ENCODE measurements at regions not wholly inside any gene's neighbourhood (a gene's known extent, or its start where the extent isn't known, plus 50 kb on each side); places are given as distances from the start of the nearest gene placed in this dataset.

DNA sequence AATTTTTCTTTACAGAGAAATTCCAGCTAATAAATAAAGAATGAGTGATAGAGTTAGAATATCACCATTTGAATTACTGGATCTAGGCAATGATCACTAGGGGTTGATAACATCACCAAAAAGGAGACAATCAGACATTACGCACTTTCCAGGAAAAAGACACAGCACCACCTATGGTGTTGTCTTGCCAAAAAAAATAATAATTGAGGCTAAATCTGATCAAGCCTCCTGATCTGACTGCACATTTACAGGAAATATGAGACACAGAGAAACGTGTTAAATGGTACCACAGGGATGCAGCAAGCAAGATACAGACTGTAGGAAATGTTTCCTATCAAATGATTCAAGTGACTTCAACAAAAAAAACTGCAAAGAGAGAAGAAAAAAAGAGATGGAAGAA is 92.8 kb downstream of the EOMES start:
- Histone ChIP-seq H3K9ac (ENCODE audit: low read length) (no peak overlapping the region), H3K4me3 (ENCODE audit: low read depth, low read length) (no peak overlapping the region), H3K9me3 (ENCODE audit: control insufficient read depth, insufficient read depth, low read depth, low read length) (no peaks in the 10 kb centered on the region), H3K27me3 (ENCODE audit: control insufficient read depth, insufficient read depth, low read length) (no peaks in the 10 kb centered on the region; the same call in 1 of the 2 replicates), H3K36me3 (ENCODE audit: control insufficient read depth, insufficient read depth, low read length) (no peaks in the 10 kb centered on the region), H3K4me1 (ENCODE audit: control insufficient read depth, insufficient read depth, low read length) (no peaks in the 10 kb centered on the region), H3K27ac (ENCODE audit: low read depth, low read length) (no peak overlapping the region)

DNA sequence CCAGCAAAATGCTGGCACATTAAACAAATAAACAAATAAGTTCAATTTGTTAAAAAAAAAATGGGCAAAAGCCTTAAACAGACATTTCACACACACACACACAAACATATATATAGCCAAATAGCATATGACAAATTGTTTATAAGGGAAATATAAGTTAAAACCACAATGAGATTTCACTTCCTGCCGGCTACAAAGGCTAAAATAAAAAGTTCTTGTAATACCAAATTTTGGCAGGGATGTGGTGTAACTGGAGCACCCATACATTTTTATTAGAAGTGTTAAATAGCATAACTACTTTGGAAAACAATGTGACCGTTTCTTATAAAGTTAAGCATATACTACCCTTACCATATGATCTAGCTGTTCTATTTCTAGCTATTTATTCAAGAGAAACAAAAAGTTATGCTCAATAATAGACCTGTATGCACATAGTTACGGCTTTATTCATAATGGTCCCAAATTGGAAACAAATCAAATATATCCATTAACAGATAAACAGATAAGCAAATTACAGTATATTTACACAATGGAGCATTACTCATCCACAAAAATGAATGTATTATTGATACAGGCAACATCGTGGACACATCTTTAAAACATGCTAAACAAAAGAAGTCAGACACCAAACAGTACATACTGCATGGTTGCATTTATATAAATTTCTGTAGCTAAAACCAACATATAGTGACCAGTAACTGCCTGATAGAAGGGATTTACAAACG is 93.9 kb downstream of the EOMES start:
- no peak overlapping the region for H3K4me3 ChIP-seq (ENCODE audit: low read depth, low read length)
- H3K27me3 ChIP-seq (ENCODE audit: control insufficient read depth, insufficient read depth, low read length), result no peaks in the 10 kb centered on the region; the same call in 1 of the 2 replicates
- H3K36me3 ChIP-seq (ENCODE audit: control insufficient read depth, insufficient read depth, low read length), result no peaks in the 10 kb centered on the region
- H3K9ac ChIP-seq (ENCODE audit: low read length), result no peak overlapping the region
- H3K9me3 ChIP-seq (ENCODE audit: control insufficient read depth, insufficient read depth, low read depth, low read length), result no peaks in the 10 kb centered on the region
- H3K4me1 ChIP-seq (ENCODE audit: control insufficient read depth, insufficient read depth, low read length), result no peaks in the 10 kb centered on the region
- no peak overlapping the region for H3K27ac ChIP-seq (ENCODE audit: low read depth, low read length)

DNA sequence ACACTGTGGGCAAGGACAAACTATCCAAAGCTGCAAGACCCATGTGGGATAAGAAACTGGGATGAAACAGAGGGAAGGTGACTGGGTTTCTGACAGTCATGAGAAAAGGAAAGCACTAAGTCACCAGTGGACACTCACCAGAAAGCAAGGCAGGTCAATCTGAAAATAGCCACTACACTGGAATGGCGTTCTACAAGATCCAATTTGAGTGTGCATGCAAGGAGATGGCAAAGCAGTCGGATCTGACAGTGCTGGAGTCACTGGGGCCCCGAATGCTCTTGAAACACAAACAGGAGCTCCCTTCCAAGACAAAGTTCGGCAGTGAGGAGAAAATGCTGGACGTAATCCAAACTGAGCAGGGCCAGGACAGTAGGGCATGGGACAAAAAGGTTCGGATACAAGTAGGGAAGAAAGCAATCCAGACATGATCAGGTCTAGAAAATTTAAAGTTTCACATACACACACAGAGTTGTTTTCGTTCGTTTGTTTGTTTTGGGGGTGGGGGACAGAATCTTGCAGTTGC is 95.5 kb downstream of the EOMES start:
- no peak overlapping the region for H3K9ac ChIP-seq (ENCODE audit: low read length)
- no peaks in the 10 kb centered on the region for H3K27me3 ChIP-seq (ENCODE audit: control insufficient read depth, insufficient read depth, low read length)
- H3K27ac ChIP-seq (ENCODE audit: low read depth, low read length), result no peak overlapping the region
- H3K4me3 ChIP-seq (ENCODE audit: low read depth, low read length), result no peak overlapping the region
- no peaks in the 10 kb centered on the region for H3K9me3 ChIP-seq (ENCODE audit: control insufficient read depth, insufficient read depth, low read depth, low read length)
- no peaks in the 10 kb centered on the region for H3K36me3 ChIP-seq (ENCODE audit: control insufficient read depth, insufficient read depth, low read length)
- no peaks in the 10 kb centered on the region for H3K4me1 ChIP-seq (ENCODE audit: control insufficient read depth, insufficient read depth, low read length)

DNA sequence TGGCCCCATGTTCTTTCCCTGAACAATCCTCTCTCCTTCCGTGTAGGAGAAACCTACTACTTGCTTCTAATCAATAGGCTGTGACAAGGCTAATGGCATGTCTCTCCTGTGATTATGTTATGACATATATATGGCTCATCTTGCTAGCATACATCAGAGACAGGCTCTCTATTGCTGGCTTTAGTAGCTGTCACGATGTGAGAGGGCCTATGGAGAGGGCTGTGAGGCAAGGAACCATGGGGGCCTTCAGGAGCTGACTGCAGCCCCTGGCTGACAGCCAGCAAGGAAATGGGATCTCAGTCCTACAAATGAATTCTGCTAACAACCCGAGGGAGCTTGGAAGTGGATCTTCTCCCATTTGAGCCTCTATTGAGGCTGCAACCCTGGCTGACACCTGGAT is 96.3 kb downstream of the EOMES start:
- H3K4me3 ChIP-seq (ENCODE audit: low read depth, low read length), result no peak overlapping the region
- H3K27ac ChIP-seq (ENCODE audit: low read depth, low read length), result no peak overlapping the region
- no peaks in the 10 kb centered on the region for H3K4me1 ChIP-seq (ENCODE audit: control insufficient read depth, insufficient read depth, low read length)
- H3K9ac ChIP-seq (ENCODE audit: low read length), result no peak overlapping the region
- H3K36me3 ChIP-seq (ENCODE audit: control insufficient read depth, insufficient read depth, low read length), result no peaks in the 10 kb centered on the region
- no peaks in the 10 kb centered on the region for H3K9me3 ChIP-seq (ENCODE audit: control insufficient read depth, insufficient read depth, low read depth, low read length)
- no peaks in the 10 kb centered on the region for H3K27me3 ChIP-seq (ENCODE audit: control insufficient read depth, insufficient read depth, low read length)

DNA sequence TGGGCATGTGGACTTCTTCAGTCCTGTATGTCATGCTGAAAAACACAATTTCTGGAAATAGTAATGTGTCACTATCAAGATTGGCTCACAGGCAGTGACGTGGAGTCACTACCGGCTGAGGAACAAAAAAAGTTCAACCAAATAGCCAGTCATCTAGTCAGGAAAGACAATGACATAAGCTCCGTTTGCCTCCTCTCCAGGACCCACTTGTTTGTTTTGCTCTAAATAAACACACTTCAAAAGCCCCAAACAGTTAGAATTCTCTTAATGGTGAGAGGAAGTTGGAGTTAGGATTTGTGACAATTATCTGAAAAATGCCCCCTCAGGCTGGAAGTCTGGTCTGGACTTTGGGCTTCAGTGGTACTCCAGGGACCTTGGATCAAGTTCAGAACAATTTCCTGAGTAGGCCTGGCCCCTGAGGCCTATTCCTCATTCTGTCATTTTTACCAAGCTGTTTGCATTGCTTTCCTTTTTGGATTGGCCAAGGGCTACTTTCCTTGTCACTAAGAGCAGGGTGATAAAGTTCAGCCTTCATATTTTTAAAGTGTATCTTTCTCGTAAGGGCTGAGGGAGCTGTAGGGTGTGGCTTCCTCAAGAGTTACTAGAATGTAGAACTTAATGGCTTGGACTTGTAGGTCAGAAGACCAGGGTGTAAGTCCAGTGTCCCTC is 98.9 kb downstream of the EOMES start:
- Histone ChIP-seq H3K4me1 (ENCODE audit: control insufficient read depth, insufficient read depth, low read length) (no peaks in the 10 kb centered on the region), H3K27me3 (ENCODE audit: control insufficient read depth, insufficient read depth, low read length) (no peaks in the 10 kb centered on the region), H3K9ac (ENCODE audit: low read length) (no peak overlapping the region), H3K9me3 (ENCODE audit: control insufficient read depth, insufficient read depth, low read depth, low read length) (no peaks in the 10 kb centered on the region), H3K36me3 (ENCODE audit: control insufficient read depth, insufficient read depth, low read length) (no peaks in the 10 kb centered on the region), H3K4me3 (ENCODE audit: low read depth, low read length) (no peak overlapping the region), H3K27ac (ENCODE audit: low read depth, low read length) (no peak overlapping the region)

DNA sequence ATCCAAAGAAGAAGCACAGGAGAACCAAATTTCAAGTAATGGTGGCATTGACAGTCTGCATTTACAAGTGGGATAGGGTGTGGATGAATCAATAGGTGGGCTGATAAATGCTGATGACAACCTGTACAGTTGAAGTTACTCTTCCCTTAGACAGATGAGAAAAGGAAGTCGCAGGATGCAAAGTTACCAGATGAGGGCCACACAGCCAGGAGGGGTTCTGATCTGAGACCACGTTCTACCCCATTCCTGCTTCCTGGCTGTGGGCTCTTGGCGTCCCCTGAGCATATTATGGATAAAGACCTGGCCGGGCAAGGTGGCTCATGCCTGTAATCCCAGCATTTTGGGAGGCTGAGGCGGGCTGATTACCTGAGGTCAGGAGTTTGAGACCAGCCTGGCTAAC is 104.6 kb downstream of the EOMES start:
- no peak overlapping the region for H3K4me3 ChIP-seq (ENCODE audit: low read depth, low read length)
- H3K9ac ChIP-seq (ENCODE audit: low read length), result no peak overlapping the region
- H3K9me3 ChIP-seq (ENCODE audit: control insufficient read depth, insufficient read depth, low read depth, low read length), result peaks cover 12% of the 10 kb centered on the region
- no peaks in the 10 kb centered on the region for H3K4me1 ChIP-seq (ENCODE audit: control insufficient read depth, insufficient read depth, low read length)
- H3K27me3 ChIP-seq (ENCODE audit: control insufficient read depth, insufficient read depth, low read length), result no peaks in the 10 kb centered on the region
- no peaks in the 10 kb centered on the region for H3K36me3 ChIP-seq (ENCODE audit: control insufficient read depth, insufficient read depth, low read length)
- no peak overlapping the region for H3K27ac ChIP-seq (ENCODE audit: low read depth, low read length)

DNA sequence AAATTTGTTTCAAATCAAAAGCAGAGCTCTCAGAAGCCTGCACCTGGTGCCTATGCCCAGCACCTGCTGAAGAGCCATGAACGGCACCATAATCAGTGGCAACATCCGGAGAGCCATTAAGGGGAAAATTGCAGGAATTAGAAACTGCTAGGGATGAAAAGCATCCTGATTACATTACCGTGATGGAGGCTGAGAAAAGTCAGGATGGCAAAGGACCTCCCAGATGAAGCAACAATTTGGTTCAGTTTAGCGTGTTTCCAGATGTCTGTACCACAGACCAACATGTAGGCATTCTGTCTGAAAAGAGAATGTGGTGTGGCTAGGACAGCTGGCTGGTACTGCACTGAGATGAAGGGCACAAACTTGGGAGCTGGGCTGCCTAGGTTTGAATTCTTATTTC is 106.1 kb downstream of the EOMES start:
- Histone ChIP-seq H3K4me3 (ENCODE audit: low read depth, low read length) (no peak overlapping the region), H3K4me1 (ENCODE audit: control insufficient read depth, insufficient read depth, low read length) (no peaks in the 10 kb centered on the region), H3K27me3 (ENCODE audit: control insufficient read depth, insufficient read depth, low read length) (no peaks in the 10 kb centered on the region), H3K36me3 (ENCODE audit: control insufficient read depth, insufficient read depth, low read length) (no peaks in the 10 kb centered on the region), H3K9me3 (ENCODE audit: control insufficient read depth, insufficient read depth, low read depth, low read length) (peaks cover 12% of the 10 kb centered on the region), H3K27ac (ENCODE audit: low read depth, low read length) (no peak overlapping the region), H3K9ac (ENCODE audit: low read length) (no peak overlapping the region)

DNA sequence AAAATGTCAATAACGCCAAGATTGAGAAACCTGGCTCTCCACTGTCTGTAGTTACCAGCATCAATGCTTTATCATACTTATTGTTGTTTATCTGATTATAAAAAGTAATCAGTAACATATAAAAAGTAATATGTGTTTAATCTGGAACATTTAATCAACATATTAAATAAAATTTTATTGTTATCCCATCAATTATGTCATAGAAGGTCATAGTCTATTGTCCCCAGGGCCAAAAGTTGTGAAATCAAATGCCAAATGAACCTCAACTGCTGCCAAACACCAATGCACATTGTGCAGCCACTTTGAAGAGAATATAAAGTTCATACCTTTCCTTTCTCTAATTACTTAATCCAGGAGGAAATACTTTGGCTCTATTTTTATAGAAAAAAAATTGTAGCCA is 106.6 kb downstream of the EOMES start:
- H3K9me3 ChIP-seq (ENCODE audit: control insufficient read depth, insufficient read depth, low read depth, low read length), result peaks cover 12% of the 10 kb centered on the region
- no peaks in the 10 kb centered on the region for H3K36me3 ChIP-seq (ENCODE audit: control insufficient read depth, insufficient read depth, low read length)
- H3K4me1 ChIP-seq (ENCODE audit: control insufficient read depth, insufficient read depth, low read length), result no peaks in the 10 kb centered on the region
- H3K4me3 ChIP-seq (ENCODE audit: low read depth, low read length), result no peak overlapping the region
- no peak overlapping the region for H3K27ac ChIP-seq (ENCODE audit: low read depth, low read length)
- no peak overlapping the region for H3K9ac ChIP-seq (ENCODE audit: low read length)
- no peaks in the 10 kb centered on the region for H3K27me3 ChIP-seq (ENCODE audit: control insufficient read depth, insufficient read depth, low read length)

DNA sequence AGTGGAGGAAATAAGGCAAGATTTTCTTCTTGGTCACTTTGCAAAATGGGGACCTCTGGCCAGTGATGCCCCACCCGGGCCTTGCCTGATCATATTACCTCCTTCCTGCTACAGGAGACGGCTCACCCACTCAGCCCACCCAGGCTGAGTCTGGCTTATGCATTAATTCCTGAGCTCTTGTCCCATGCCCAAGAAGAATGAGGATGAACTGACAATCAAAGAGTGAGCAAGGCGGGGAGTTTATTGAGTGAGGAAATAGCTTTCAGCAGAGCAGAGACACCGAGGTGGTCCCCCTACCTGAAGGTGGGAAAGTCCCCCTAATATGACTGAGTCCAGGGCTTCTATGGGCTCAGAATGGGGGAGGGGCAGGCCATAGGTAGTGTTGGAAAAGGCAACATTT is 107.5 kb downstream of the EOMES start:
- H3K9ac ChIP-seq (ENCODE audit: low read length), result no peak overlapping the region
- no peak overlapping the region for H3K4me3 ChIP-seq (ENCODE audit: low read depth, low read length)
- H3K36me3 ChIP-seq (ENCODE audit: control insufficient read depth, insufficient read depth, low read length), result no peaks in the 10 kb centered on the region
- H3K4me1 ChIP-seq (ENCODE audit: control insufficient read depth, insufficient read depth, low read length), result no peaks in the 10 kb centered on the region
- H3K27me3 ChIP-seq (ENCODE audit: control insufficient read depth, insufficient read depth, low read length), result no peaks in the 10 kb centered on the region
- no peak overlapping the region for H3K27ac ChIP-seq (ENCODE audit: low read depth, low read length)
- H3K9me3 ChIP-seq (ENCODE audit: control insufficient read depth, insufficient read depth, low read depth, low read length), result peaks cover 12% of the 10 kb centered on the region

DNA sequence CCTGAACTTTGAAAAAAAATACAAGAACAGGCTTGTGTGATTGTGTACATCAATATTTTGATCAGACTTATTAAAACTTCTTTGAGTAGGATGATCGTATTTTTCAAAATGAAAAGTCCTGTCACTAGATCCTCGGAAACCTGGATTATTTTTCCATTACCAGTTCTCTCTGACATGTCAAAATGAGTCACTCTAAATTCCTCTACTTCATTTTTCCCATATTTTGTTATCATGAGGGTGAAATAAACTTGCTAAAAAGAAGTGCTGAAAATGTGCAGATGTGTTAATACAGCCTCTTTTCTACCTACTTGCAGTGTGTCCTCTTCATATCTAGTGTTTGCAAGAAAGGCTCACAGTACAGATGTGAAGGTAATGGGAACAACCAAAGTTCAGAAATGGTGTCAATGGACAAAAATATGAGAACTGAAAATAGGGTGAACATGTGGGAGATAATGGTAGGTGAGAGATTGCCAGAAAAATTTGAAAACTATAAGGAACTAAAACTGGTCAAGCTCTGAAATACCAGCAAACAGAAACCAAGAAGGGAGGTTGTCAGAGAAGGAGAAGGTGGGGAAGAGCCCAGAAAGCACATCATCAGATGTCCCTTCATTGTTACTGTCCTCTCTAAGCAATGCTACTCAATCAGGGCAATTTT is 108.2 kb downstream of the EOMES start:
- Histone ChIP-seq H3K4me3 (ENCODE audit: low read depth, low read length) (no peak overlapping the region), H3K9ac (ENCODE audit: low read length) (no peak overlapping the region), H3K27me3 (ENCODE audit: control insufficient read depth, insufficient read depth, low read length) (no peaks in the 10 kb centered on the region), H3K9me3 (ENCODE audit: control insufficient read depth, insufficient read depth, low read depth, low read length) (peaks cover 12% of the 10 kb centered on the region), H3K36me3 (ENCODE audit: control insufficient read depth, insufficient read depth, low read length) (no peaks in the 10 kb centered on the region), H3K27ac (ENCODE audit: low read depth, low read length) (no peak overlapping the region), H3K4me1 (ENCODE audit: control insufficient read depth, insufficient read depth, low read length) (no peaks in the 10 kb centered on the region)

Measured in HUES6 (cell line).